Fibroblast of lung (primary cell): ENCODE measurements at regions not wholly inside any gene's neighbourhood (a gene's known extent, or its start where the extent isn't known, plus 50 kb on each side); places are given as distances from the start of the nearest gene placed in this dataset.

ENCODE experiments used
- DNase-seq, 2 donors: peaks; one replicate each; pipeline versions ENCODE4 v3.0.0 to v3.0.0-alpha.2; 2010; ENCODE audit warnings: low read depth in 2 of 2
- H2AFZ ChIP-seq: 2 replicates; pipeline ENCODE4 v1.5.1; 2012; ENCODE audit warnings: low read length, control low read depth, inconsistent platforms
- H3K27ac ChIP-seq: 2 replicates; pipeline ENCODE4 v1.5.1; 2011; ENCODE audit warnings: low read length, control low read depth; ENCODE audit not compliant: insufficient read depth
- H3K27me3 ChIP-seq: 2 replicates; pipeline ENCODE4 v1.5.1; 2011; ENCODE audit warnings: mild to moderate bottlenecking, low read length; ENCODE audit not compliant: control insufficient read depth, insufficient read depth
- H3K36me3 ChIP-seq: 2 replicates; pipeline ENCODE4 v1.5.1; 2011; ENCODE audit warnings: low read length; ENCODE audit not compliant: control insufficient read depth, insufficient read depth
- H3K4me1 ChIP-seq: 2 replicates; pipeline ENCODE4 v1.5.1; 2011; ENCODE audit warnings: low read length; ENCODE audit not compliant: control insufficient read depth, insufficient read depth; ENCODE audit errors: extremely low read depth
- H3K4me2 ChIP-seq: 2 replicates; pipeline ENCODE4 v1.5.1; 2011; ENCODE audit warnings: low read length, control low read depth; ENCODE audit not compliant: insufficient read depth; ENCODE audit errors: extremely low read depth
- H3K4me3 ChIP-seq, 4 experiments: fragments of 200-600 bp in 1 of 4; sonication (generic) in 1 of 4; replicated peaks in 1 of 4; 2 replicates each; pipeline ENCODE4 v1.5.1; 2011 to 2016; ENCODE audit warnings: low read length in 4 of 4, low read depth in 3 of 4, mild to moderate bottlenecking in 3 of 4, control low read depth in 2 of 4, inconsistent platforms in 1 of 4, mixed read lengths in 1 of 4; ENCODE audit not compliant: insufficient read depth in 1 of 4; ENCODE audit errors: control extremely low read depth in 1 of 4
- H3K79me2 ChIP-seq: 2 replicates; pipeline ENCODE4 v1.5.1; 2012; ENCODE audit warnings: mild to moderate bottlenecking, low read length, inconsistent platforms; ENCODE audit not compliant: control insufficient read depth, insufficient read depth
- H3K9ac ChIP-seq: 2 replicates; pipeline ENCODE4 v1.5.1; 2011; ENCODE audit warnings: mild to moderate bottlenecking, low read length, control low read depth; ENCODE audit not compliant: insufficient read depth
- H3K9me3 ChIP-seq: 2 replicates; pipeline ENCODE4 v1.5.1; 2012; ENCODE audit warnings: low read depth, low read length; ENCODE audit not compliant: control insufficient read depth, insufficient read depth
- H4K20me1 ChIP-seq: 2 replicates; pipeline ENCODE4 v1.5.1; 2011; ENCODE audit warnings: low read length; ENCODE audit not compliant: control insufficient read depth, insufficient read depth; ENCODE audit errors: extremely low read depth
- CTCF ChIP-seq, 2 donors: IDR thresholded peaks in 1 of 2; conservative IDR thresholded peaks in 1 of 2; 1 replicate in 1 of 2; 2 replicates in 1 of 2; pipeline ENCODE4 v1.5.1; 2011 to 2012; ENCODE audit warnings: low read length in 2 of 2, control low read depth in 1 of 2, inconsistent platforms in 1 of 2, low read depth in 1 of 2, mild to moderate bottlenecking in 1 of 2
- EZH2 ChIP-seq: IDR thresholded peaks from 2 replicates; pipeline ENCODE4 v1.5.1; 2012; ENCODE audit warnings: low read length, control low read depth, mild to moderate bottlenecking; ENCODE audit errors: missing control alignments

DNA sequence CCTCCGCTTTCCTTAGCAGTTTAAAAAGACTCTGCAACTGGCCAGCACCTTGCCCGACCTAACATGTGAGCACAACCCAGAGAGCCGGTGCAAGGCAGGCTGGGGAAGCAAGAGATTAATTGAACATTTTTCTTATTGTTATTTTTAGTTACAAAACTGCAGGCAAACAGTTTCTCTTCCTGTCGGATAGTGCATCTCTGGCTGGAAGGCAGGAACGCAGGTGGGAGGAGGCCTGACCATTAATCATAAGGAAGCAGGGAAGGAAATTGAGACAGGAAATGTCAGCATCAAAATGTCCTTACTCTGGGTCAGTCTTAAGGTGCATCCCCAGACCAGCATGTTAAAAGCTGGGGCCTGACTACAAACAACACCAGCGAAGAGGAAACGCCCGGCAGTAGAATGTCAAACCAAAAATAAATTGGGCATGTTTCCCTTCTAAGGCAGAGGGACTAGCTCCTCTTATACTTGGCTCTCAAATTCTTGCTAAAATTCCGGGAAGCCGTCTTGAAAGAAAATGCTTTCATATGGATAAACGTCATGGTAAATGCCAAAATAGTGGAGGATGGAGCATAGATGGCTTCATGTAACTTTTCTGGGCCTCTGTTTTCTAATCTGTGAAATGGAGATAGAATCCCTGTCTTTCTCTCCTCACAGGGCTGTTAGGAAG, 226.8 kb downstream of the RAP2A start:
- no peaks in the 10 kb centered on the region for H4K20me1 ChIP-seq
- DNase-seq, result no peak
- H3K9ac ChIP-seq, result no peak overlapping the region
- H3K27ac ChIP-seq, result no peak overlapping the region
- no peaks in the 10 kb centered on the region for H3K4me1 ChIP-seq
- no peaks in the 10 kb centered on the region for H3K27me3 ChIP-seq
- no peaks in the 10 kb centered on the region for H3K36me3 ChIP-seq
- no peak overlapping the region for H3K4me2 ChIP-seq
- no peak overlapping the region for H2AFZ ChIP-seq
- TF ChIP-seq CTCF (conservative IDR thresholded peaks at IDR 0.05 in 1 of 2, IDR thresholded peaks at IDR 0.05 in 1 of 2; ENCODE audit: low read depth in 1 of 2, low read length in 2 of 2), result no peak
- no peak for TF ChIP-seq EZH2
- H3K4me3 ChIP-seq, result no peak overlapping the region
- no peaks in the 10 kb centered on the region for H3K9me3 ChIP-seq
- no peaks in the 10 kb centered on the region for H3K79me2 ChIP-seq

DNA sequence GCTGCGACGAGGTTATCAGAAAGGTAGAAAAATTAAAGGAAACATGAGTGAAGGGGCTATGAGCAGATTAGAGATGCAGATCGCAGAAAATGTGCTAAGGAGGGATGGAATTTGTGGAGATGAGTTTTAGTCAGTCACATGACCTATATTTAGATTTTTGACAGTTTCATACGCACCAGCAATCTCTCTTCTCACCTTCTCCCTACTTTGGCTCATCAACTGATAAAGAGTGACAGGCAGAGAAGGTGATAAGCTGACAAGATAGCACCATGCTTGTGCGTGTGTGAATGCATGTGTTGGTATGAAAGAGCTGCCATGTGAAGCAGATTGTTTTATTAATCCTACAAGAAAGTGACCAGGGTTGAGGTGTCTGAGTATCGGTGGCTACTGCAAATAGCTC, 252.6 kb downstream of the RAP2A start:
- H3K27ac ChIP-seq, result no peak overlapping the region
- H3K9me3 ChIP-seq, result no peaks in the 10 kb centered on the region
- no peaks in the 10 kb centered on the region for H3K36me3 ChIP-seq
- DNase-seq, result no peak
- no peaks in the 10 kb centered on the region for H4K20me1 ChIP-seq
- no peak for TF ChIP-seq CTCF (conservative IDR thresholded peaks at IDR 0.05 in 1 of 2, IDR thresholded peaks at IDR 0.05 in 1 of 2; ENCODE audit: low read depth in 1 of 2, low read length in 2 of 2)
- TF ChIP-seq EZH2, result no peak
- no peak overlapping the region for H3K9ac ChIP-seq
- no peaks in the 10 kb centered on the region for H3K4me1 ChIP-seq
- no peaks in the 10 kb centered on the region for H3K79me2 ChIP-seq
- H3K4me2 ChIP-seq, result no peak overlapping the region
- no peaks in the 10 kb centered on the region for H3K27me3 ChIP-seq
- no peak overlapping the region for H2AFZ ChIP-seq
- no peak overlapping the region for H3K4me3 ChIP-seq

DNA sequence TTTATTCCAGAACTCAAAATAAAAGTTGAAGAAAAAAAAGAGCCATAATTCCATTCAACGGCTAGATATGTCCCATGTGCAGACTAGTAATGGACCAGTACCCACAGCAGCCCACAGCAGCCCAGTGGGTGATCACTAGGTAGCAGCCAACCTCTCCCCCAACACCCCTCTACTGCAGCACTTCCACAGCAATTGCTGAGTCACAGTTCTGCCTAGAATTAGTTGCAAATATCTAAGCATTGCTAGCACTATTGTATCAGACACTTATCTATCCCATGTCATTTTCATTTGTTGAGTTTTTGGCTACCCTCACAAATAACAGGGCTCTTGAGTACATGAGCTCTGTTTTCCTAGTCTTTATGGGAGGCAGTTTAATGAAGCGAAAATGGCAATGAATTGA, 258.7 kb downstream of the RAP2A start:
- Histone ChIP-seq H3K36me3 (no peaks in the 10 kb centered on the region), H3K9me3 (no peaks in the 10 kb centered on the region), H3K4me1 (no peaks in the 10 kb centered on the region), H3K9ac (no peak overlapping the region), H3K79me2 (no peaks in the 10 kb centered on the region), H3K27me3 (no peaks in the 10 kb centered on the region), H4K20me1 (no peaks in the 10 kb centered on the region), H3K4me3 (no peak overlapping the region), H3K27ac (no peak overlapping the region), H3K4me2 (no peak overlapping the region), H2AFZ (no peak overlapping the region)
- no peak for TF ChIP-seq CTCF (conservative IDR thresholded peaks at IDR 0.05 in 1 of 2, IDR thresholded peaks at IDR 0.05 in 1 of 2; ENCODE audit: low read depth in 1 of 2, low read length in 2 of 2)
- no peak for DNase-seq
